Panc1 (cell line): ENCODE measurements at regions not wholly inside any gene's neighbourhood (a gene's known extent, or its start where the extent isn't known, plus 50 kb on each side); places are given as distances from the start of the nearest gene placed in this dataset.

Experiments used
- ATAC-seq: fragments of 200-7000 bp; cut with Tn5 transposase; 2 replicates; pipeline ENCODE4 v1.9.1; 2020; ENCODE audit warnings: mild to moderate bottlenecking, moderate library complexity
- BruUV-seq: library from RNA; stranded (reverse); fragments of 400-500 nt; replicated peaks from 2 replicates; lab custom pipeline; 2021; lab: Mats Ljungman, UMichigan
- CTCF ChIA-PET: fragments of 300-600 bp; sonication (Branson Sonifier 250); formaldehyde crosslinking; loops from one replicate; lab custom pipeline; 2022; ENCODE audit warnings: antibody characterized with exemption; lab: Charles Lee
- POLR2A ChIA-PET: fragments of 300-600 bp; sonication (Branson Sonifier 250); formaldehyde crosslinking; loops from one replicate; lab custom pipeline; 2022; ENCODE audit warnings: antibody characterized with exemption; lab: Charles Lee
- DNase-seq: peaks from one replicate; pipeline ENCODE4 v3.0.0-alpha.2; 2010; ENCODE audit warnings: low read depth, low spot score
- H3K27ac ChIP-seq: 2 replicates; pipeline ENCODE4 v1.5.1; 2011; ENCODE audit warnings: mild to moderate bottlenecking, low read length, inconsistent platforms
- H3K27me3 ChIP-seq: fragments of 200-500 bp; sonication (Bioruptor generic); 2 replicates; pipeline ENCODE4 v1.6.0; 2014; ENCODE audit warnings: low read length, inconsistent platforms; ENCODE audit not compliant: control insufficient read depth, insufficient read depth
- H3K36me3 ChIP-seq: fragments of 200-500 bp; sonication (Bioruptor generic); 2 replicates; pipeline ENCODE4 v1.5.1; 2014; ENCODE audit warnings: inconsistent platforms, mild to moderate bottlenecking, low read length, moderate library complexity; ENCODE audit not compliant: control insufficient read depth, insufficient read depth
- H3K4me1 ChIP-seq: 2 replicates; pipeline ENCODE4 v1.5.1; 2011; ENCODE audit warnings: inconsistent platforms, mild to moderate bottlenecking, low read length, moderate library complexity; ENCODE audit not compliant: control insufficient read depth, insufficient read depth
- H3K4me3 ChIP-seq, 2 experiments: 2 replicates each; pipeline ENCODE4 v1.5.1; 2011 to 2012; ENCODE audit warnings: low read depth in 2 of 2, low read length in 2 of 2, mild to moderate bottlenecking in 2 of 2, inconsistent platforms in 1 of 2, moderate library complexity in 1 of 2
- H3K9me3 ChIP-seq: fragments of 200-500 bp; sonication (Bioruptor generic); 2 replicates; pipeline ENCODE4 v1.5.1; 2014; ENCODE audit warnings: low read depth, mild to moderate bottlenecking, inconsistent platforms, low read length, moderate library complexity; ENCODE audit not compliant: control insufficient read depth, insufficient read depth
- CTCF ChIP-seq: fragments of 450-650 bp; IDR thresholded peaks from 2 replicates; pipeline ENCODE4 v1.5.1; 2017; ENCODE audit warnings: mild to moderate bottlenecking
- POLR2AphosphoS5 ChIP-seq: IDR thresholded peaks from 2 replicates; pipeline ENCODE4 v1.6.1; 2012; ENCODE audit warnings: mild to moderate bottlenecking, low read depth, low read length, moderate library complexity
- REST ChIP-seq, 2 experiments: IDR thresholded peaks; 2 replicates each; pipeline ENCODE4 v1.6.1; 2011 to 2012; ENCODE audit warnings: low read depth in 2 of 2, control low read depth in 1 of 2, low read length in 1 of 2, mild to moderate bottlenecking in 1 of 2, moderate library complexity in 1 of 2; ENCODE audit not compliant: insufficient read depth in 1 of 2
- SIN3A ChIP-seq: IDR thresholded peaks from 2 replicates; pipeline ENCODE4 v1.6.1; 2012; ENCODE audit warnings: low read depth, mild to moderate bottlenecking, low read length, moderate library complexity, borderline replicate concordance; ENCODE audit not compliant: insufficient read depth
- TCF7L2 ChIP-seq: IDR thresholded peaks from 2 replicates; pipeline ENCODE4 v1.6.1; 2011; ENCODE audit warnings: mild to moderate bottlenecking, low read depth, low read length, inconsistent platforms
- in situ Hi-C: cut with HindIII; loops from 2 replicates; pipeline ENCODE4 v1.10.0; 2016; ENCODE audit warnings: low sequenced_read_pairs, low pct_unique_long_range_greater_than_20kb
- intact Hi-C: fragments of 100-400 bp; cut with micrococcal nuclease; formaldehyde crosslinking; loops from one replicate; pipeline ENCODE4 v1.10.0; 2022; ENCODE audit not compliant: unreplicated experiment

GRCh38 chr13:26896986-26897668, 136.5 kb upstream of the GPR12 start:
- ATAC-seq (no peak), DNase-seq (no peak)
- Histone ChIP-seq H3K27ac (no peak overlapping the region), H3K4me3 (no peak overlapping the region), H3K36me3 (no peaks in the 10 kb centered on the region), H3K27me3 (no peaks in the 10 kb centered on the region), H3K9me3 (no peaks in the 10 kb centered on the region), H3K4me1 (no peaks in the 10 kb centered on the region)
- TF ChIP-seq SIN3A (no peak), TCF7L2 (no peak), POLR2AphosphoS5 (no peak), CTCF (no peak), REST (IDR thresholded peaks at IDR 0.05; ENCODE audit: insufficient read depth in 1 of 2, low read depth in 2 of 2, low read length in 1 of 2) (no peak)
- POLR2A ChIA-PET = no interaction called here
- intact Hi-C loops = no loop called here
- no TSS peak for BruUV-seq
- CTCF ChIA-PET = no interaction called here
- in situ Hi-C loops = no loop called here

GRCh38 chr13:26895808-26896466, 135.4 kb upstream of the GPR12 start:
- Histone ChIP-seq H3K4me3 (no peak overlapping the region), H3K4me1 (no peaks in the 10 kb centered on the region), H3K27ac (no peak overlapping the region), H3K27me3 (no peaks in the 10 kb centered on the region), H3K9me3 (no peaks in the 10 kb centered on the region), H3K36me3 (no peaks in the 10 kb centered on the region)
- BruUV-seq = no TSS peak
- in situ Hi-C loops = no loop called here
- no peak for ATAC-seq
- TF ChIP-seq CTCF = no peak
- no peak for TF ChIP-seq REST (IDR thresholded peaks at IDR 0.05; ENCODE audit: insufficient read depth in 1 of 2, low read depth in 2 of 2, low read length in 1 of 2)
- no peak for TF ChIP-seq TCF7L2
- TF ChIP-seq SIN3A = no peak
- no peak for TF ChIP-seq POLR2AphosphoS5
- intact Hi-C loops = no loop called here
- CTCF ChIA-PET = no interaction called here
- POLR2A ChIA-PET = no interaction called here
- DNase-seq = no peak
